GM19467 (cell line): ENCODE measurements at regions not wholly inside any gene's neighbourhood (a gene's known extent, or its start where the extent isn't known, plus 50 kb on each side); places are given as distances from the start of the nearest gene placed in this dataset.

ENCODE experiments used
- ATAC-seq: cut with Tn5 transposase; IDR thresholded peaks from one replicate; pipeline ENCODE4 v1.9.1; 2021; ENCODE audit warnings: mild to moderate bottlenecking, moderate library complexity; ENCODE audit not compliant: unreplicated experiment

DNA sequence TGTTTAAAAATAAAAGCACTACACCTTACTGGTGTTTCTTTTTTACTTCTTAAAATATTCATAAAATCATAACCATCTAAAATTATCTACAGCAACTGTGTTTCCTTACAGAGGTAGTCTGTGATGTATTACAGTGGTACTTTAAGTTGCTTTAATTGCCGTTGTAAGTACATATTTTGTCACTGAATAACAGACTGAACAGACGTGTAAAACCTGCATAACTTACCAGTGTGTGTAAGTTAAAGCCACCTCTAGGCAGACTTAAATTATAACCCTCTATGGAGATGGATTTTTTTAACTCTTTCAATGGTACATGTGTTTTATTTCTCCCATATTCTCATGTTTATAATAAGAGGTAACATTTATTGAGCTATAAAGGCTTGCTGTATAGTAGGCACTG is 166.8 kb downstream of the NR4A2 start:
- no peak for ATAC-seq

- no peak for ATAC-seq
Measured at GRCh38 chr2:156164091-156164720, 168.3 kb downstream of the NR4A2 start.

- no peak for ATAC-seq
Measured at GRCh38 chr2:156158808-156159207, 173.7 kb downstream of the NR4A2 start.

DNA sequence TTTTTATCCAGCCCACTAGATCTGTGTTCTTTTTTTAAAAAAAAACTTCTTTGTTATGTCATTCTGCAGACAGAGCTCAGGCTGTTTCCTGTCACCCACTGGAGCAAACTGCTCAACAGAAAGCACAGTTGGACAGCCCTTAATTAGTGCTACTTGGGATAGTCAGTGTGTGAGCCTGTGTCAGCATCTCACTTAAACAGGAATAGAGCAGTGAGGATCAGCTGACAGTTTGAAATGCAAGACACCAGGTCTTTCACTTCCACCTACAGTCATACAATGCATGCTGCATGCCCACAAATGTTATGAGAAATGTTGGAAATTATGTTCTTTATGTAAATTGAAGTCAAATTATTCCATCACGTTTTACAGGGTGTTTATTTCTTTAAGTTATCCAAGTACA is 174.9 kb downstream of the NR4A2 start:
- ATAC-seq = no peak

DNA sequence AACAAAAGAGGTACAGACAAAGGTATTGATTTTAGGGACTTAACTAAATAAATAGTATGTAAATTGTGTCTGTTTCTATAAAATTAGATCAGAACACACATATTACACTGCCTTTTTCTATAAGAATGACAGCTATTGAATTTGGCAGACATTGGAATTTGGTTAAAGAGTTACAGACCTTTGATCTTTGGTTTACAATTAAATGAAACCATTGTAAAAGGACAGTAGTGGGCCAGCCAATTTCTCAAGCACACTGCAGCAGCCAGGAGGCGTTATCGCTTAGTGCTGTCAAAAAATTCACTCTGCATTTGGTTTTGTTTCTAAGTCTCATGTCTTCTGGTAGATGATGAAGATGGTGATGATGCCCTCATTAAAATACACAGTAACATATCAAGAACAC is 175.9 kb downstream of the NR4A2 start:
- no peak for ATAC-seq

- no peak for ATAC-seq
Measured at GRCh38 chr2:156155319-156155718, 177.2 kb downstream of the NR4A2 start.

DNA sequence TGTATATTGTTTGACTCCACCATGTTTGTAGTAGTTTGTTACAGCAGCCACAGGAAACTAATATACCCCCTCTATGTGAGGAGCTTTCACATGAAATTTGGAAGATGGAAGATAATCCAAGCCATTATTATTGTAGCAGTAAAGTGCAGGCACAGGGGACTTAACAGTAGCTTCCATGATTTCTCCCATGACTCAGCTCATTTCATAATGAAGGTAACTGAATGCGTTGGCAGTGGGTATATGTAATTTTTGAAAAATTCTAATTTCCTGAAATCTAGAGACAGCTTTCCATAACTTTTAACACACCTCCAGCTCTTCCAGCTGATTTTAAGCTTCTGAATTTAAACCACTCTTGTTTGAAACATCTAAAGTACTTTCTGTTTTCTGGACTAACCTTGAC is 181.2 kb downstream of the NR4A2 start:
- no peak for ATAC-seq

- peak; percentile 56 for ATAC-seq
Measured at GRCh38 chr2:156147594-156148330, 184.8 kb downstream of the NR4A2 start.

- no peak for ATAC-seq
Measured at GRCh38 chr2:156145976-156146375, 186.5 kb downstream of the NR4A2 start.

- ATAC-seq = no peak
Measured at GRCh38 chr2:156145469-156145868, 187.1 kb downstream of the NR4A2 start.

DNA sequence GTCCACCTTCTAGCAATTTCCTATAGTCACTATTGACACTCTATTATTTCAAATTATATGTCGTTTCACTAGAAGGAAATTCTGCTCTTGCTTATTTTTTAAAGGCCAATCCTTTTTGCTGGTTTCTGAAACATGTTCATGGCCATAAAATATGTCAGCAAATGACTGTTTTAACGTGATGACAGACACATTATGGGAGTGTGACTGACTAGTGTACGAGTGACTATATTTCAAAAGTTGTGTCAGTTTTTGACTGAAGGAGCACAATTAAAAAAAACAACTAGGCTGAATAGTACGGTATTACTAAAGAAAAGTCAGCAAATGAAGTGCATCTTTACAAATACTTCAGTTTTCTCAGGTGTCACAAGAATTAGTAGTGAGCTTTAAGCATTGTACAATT is 196.0 kb downstream of the NR4A2 start:
- no peak for ATAC-seq

- no peak for ATAC-seq
Measured at GRCh38 chr2:156134887-156135286, 197.6 kb downstream of the NR4A2 start.

DNA sequence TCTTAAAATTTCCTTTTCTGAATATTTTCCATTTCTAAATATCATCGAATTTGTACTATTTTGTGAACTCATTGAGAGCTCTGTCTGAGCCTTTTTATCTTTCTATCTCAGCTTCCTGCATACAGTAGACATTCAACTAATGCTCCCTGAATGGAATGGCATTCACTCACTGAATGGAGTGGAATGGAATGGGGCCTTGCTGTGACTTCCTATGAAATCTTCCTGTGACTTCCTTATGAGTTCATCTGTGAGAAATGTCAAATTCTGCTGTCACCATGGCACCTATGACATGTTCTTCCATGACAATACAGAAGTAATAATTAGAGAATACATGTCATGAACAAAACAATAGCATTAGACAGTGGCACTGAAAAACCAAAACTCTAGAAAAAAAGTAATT is 199.6 kb downstream of the NR4A2 start:
- ATAC-seq = no peak

- ATAC-seq = no peak
Measured at GRCh38 chr2:156132130-156132529, 200.4 kb downstream of the NR4A2 start.

DNA sequence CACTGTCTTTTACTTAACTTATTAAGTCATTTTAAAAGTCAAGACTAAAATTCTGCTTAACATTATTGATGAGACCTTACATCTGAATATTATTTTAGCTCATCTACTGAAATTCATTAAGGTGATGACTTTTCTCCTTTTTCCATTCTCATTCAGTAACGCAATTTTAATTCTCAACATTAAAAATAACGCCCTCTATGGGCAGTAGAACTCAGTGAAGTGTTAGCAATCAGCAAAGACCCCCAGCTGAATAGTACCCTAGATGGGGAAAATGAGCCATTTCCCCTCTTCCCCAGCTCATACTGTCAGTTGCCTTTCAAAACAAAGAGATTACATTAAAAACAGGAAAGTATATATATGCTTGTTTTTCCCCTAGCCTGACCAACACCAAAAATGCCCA is 203.3 kb downstream of the NR4A2 start:
- ATAC-seq = no peak

DNA sequence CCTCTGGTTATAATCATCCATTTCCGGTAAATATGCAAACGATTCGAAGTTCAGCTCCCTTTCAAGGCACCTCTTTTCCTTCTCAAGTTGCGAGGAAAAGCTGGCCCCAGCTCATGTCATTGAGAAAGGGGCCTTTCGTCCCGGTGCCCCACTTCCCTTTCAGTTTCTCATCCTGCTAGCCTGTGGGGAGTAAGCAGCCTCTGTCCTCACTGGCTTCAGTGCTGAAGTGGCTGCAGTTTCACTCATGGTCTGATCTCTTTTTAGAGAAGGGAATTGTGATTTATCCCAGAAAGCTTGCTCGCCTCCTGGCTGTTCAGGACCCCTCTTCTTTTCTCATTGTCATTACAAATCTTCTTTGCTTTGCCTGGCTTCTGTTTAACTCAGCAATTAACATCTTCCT is 207.5 kb downstream of the NR4A2 start:
- ATAC-seq = no peak

DNA sequence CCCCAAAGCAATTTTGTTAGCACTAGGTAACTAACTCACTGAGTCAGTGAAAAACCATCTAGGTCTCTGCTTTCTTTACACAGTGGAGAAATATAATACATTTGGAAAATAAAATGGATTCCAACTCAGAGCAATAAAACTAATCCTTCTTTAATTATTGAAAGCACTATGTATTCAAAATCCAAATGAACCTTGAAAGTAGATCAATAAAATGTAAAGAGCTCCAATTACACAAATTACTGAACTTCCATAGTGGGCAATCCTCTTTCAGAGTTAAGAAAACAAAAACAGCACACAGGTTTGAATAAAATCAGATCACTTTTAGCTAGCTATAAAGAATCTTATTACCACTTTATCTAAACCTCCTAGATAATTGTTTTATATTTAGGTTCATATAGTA is 208.1 kb downstream of the NR4A2 start:
- no peak for ATAC-seq

- no peak for ATAC-seq
Measured at GRCh38 chr2:156118753-156119416, 213.6 kb downstream of the NR4A2 start.

GRCh38 chr2:156116113-156116512 is 216.4 kb downstream of the NR4A2 start:
- ATAC-seq = no peak

- ATAC-seq = no peak
Measured at GRCh38 chr2:156115338-156115737, 217.2 kb downstream of the NR4A2 start.

- no peak for ATAC-seq
Measured at GRCh38 chr2:156112323-156112722, 220.2 kb downstream of the NR4A2 start.

DNA sequence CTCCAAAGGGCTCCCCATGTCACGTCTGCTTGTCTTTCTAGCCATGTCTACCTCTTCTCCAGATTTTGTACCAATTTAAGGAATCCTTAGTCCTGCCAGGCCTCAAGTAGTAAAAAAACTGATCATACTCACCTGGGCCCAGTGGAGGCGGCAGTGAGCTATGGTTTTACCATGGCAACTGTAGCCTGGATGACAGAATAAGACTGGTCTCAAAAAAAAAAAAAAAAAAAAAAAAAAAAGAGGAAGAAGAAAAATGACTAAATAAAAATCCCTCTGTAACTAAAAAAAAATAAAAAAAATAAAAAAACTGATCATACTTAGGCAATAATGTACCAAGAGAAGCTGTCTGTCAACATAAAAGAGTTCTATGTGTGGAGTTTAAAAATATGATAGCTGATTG is 221.6 kb downstream of the NR4A2 start:
- ATAC-seq = peak; percentile 95
